ENCODE measurements at regions not wholly inside any gene's neighbourhood (a gene's known extent, or its start where the extent isn't known, plus 50 kb on each side); places are given as distances from the start of the nearest gene placed in this dataset.

DNA sequence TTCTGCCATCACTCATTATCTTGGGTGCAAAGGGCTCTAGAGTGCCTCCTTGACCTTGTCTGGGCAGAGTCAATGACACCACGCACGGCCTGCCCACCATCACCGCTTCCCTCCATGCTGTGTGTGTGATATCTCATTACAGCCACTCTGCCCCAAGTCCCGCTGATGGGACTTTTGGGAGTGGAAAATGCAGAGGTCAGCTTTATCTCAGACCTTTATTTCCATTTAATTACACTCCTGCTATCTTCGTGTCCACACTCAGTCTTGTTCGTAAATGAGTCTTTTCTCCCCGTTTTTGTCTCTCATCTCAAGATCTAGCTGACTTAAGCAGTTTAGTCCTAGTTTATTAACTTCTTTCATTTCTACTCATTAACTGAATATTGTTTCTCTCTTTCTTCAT lies 226.2 kb downstream of the ICE1 start:
- no peaks in the 10 kb centered on the region for H3K9me3 ChIP-seq (ENCODE audit: control insufficient read depth, low read length)
- H3K9ac ChIP-seq (ENCODE audit: extremely low read depth, low read length, poor library complexity, severe bottlenecking), result no peak overlapping the region
- Mint-ChIP-seq H3K27ac (no peak overlapping the region), H3K36me3 (ENCODE audit: low read depth) (no peaks in the 10 kb centered on the region), H3K27me3 (ENCODE audit: insufficient read depth) (no peaks in the 10 kb centered on the region), H3K9me3 (no peaks in the 10 kb centered on the region), H3K4me3 (no peak overlapping the region), H3K4me1 (peaks cover 5% of the 10 kb centered on the region)
- H3K4me1 ChIP-seq (ENCODE audit: control insufficient read depth, insufficient read depth, low read length), result peaks cover 2% of the 10 kb centered on the region
- WGBS, 2 experiments (ENCODE audit: insufficient coverage in 1 of 2, insufficient read length in 1 of 2), result 95 to 98% methylated on average over 7 of the region's 7 CpGs
- no peak overlapping the region for H3K27ac ChIP-seq (ENCODE audit: low read depth, low read length)
- no peak for DNase-seq
- no peak overlapping the region for H3K4me3 ChIP-seq (ENCODE audit: low read length)
- TF ChIP-seq, protein P1, sequence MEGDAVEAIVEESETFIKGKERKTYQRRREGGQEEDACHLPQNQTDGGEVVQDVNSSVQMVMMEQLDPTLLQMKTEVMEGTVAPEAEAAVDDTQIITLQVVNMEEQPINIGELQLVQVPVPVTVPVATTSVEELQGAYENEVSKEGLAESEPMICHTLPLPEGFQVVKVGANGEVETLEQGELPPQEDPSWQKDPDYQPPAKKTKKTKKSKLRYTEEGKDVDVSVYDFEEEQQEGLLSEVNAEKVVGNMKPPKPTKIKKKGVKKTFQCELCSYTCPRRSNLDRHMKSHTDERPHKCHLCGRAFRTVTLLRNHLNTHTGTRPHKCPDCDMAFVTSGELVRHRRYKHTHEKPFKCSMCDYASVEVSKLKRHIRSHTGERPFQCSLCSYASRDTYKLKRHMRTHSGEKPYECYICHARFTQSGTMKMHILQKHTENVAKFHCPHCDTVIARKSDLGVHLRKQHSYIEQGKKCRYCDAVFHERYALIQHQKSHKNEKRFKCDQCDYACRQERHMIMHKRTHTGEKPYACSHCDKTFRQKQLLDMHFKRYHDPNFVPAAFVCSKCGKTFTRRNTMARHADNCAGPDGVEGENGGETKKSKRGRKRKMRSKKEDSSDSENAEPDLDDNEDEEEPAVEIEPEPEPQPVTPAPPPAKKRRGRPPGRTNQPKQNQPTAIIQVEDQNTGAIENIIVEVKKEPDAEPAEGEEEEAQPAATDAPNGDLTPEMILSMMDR (conservative IDR thresholded peaks at IDR 0.05), result no peak
- no peaks in the 10 kb centered on the region for H3K36me3 ChIP-seq (ENCODE audit: control insufficient read depth, insufficient read depth, low read length)
- H3K27me3 ChIP-seq (ENCODE audit: control insufficient read depth, insufficient read depth, low read length, poor library complexity, severe bottlenecking), result no peaks in the 10 kb centered on the region

- no peaks in the 10 kb centered on the region for H3K36me3 Mint-ChIP-seq (ENCODE audit: low read depth)
- H3K4me1 ChIP-seq (ENCODE audit: control insufficient read depth, insufficient read depth, low read length), result peaks cover 2% of the 10 kb centered on the region
- no peak overlapping the region for H3K9ac ChIP-seq (ENCODE audit: extremely low read depth, low read length, poor library complexity, severe bottlenecking)
- no peak overlapping the region for H3K4me3 ChIP-seq (ENCODE audit: low read length)
- H3K27ac ChIP-seq (ENCODE audit: low read depth, low read length), result no peak overlapping the region
- no peaks in the 10 kb centered on the region for H3K27me3 ChIP-seq (ENCODE audit: control insufficient read depth, insufficient read depth, low read length, poor library complexity, severe bottlenecking)
- DNase-seq, result no peak
- no peaks in the 10 kb centered on the region for H3K9me3 ChIP-seq (ENCODE audit: control insufficient read depth, low read length)
- TF ChIP-seq, protein P1 (conservative IDR thresholded peaks at IDR 0.05), result no peak
- H3K4me3 Mint-ChIP-seq, result no peak overlapping the region
- H3K27ac Mint-ChIP-seq, result no peak overlapping the region
- no peaks in the 10 kb centered on the region for H3K27me3 Mint-ChIP-seq (ENCODE audit: insufficient read depth)
- H3K36me3 ChIP-seq (ENCODE audit: control insufficient read depth, insufficient read depth, low read length), result no peaks in the 10 kb centered on the region
- H3K9me3 Mint-ChIP-seq, result no peaks in the 10 kb centered on the region
- WGBS, 2 experiments (ENCODE audit: insufficient coverage in 1 of 2, insufficient read length in 1 of 2), result 93 to 95% methylated on average over 3 to 5 of the region's 5 CpGs
- H3K4me1 Mint-ChIP-seq, result peaks cover 9% of the 10 kb centered on the region
Measured at GRCh38 chr5:5645891-5646290, 223.4 kb downstream of the ICE1 start.

DNA sequence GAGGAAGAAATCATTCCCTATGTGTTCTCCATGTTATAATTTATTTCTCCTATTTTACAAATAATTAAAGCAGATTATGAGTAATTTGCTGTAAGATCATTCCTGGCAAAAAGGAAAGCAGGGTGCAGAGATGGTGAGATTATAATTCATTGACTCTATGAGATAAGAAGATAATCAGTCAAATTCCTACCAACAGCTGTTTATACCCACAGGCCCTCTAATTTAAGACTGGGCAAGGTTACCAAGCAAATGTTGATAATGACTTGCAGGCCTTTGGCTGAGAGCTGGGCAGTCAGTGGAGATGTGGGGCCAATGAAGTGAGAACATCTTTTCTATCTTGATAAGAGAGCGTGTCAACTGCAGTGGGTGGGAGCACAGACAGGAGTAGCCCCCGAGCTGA lies 222.7 kb downstream of the ICE1 start:
- H3K9me3 ChIP-seq (ENCODE audit: control insufficient read depth, low read length), result no peaks in the 10 kb centered on the region
- TF ChIP-seq, protein P1 (conservative IDR thresholded peaks at IDR 0.05), result no peak
- no peak for DNase-seq
- H3K36me3 Mint-ChIP-seq (ENCODE audit: low read depth), result no peaks in the 10 kb centered on the region
- H3K27me3 Mint-ChIP-seq (ENCODE audit: insufficient read depth), result no peaks in the 10 kb centered on the region
- H3K36me3 ChIP-seq (ENCODE audit: control insufficient read depth, insufficient read depth, low read length), result no peaks in the 10 kb centered on the region
- no peak overlapping the region for H3K4me3 Mint-ChIP-seq
- H3K27ac Mint-ChIP-seq, result no peak overlapping the region
- peaks cover 9% of the 10 kb centered on the region for H3K4me1 Mint-ChIP-seq
- H3K9ac ChIP-seq (ENCODE audit: extremely low read depth, low read length, poor library complexity, severe bottlenecking), result no peak overlapping the region
- no peak overlapping the region for H3K4me3 ChIP-seq (ENCODE audit: low read length)
- no peak overlapping the region for H3K27ac ChIP-seq (ENCODE audit: low read depth, low read length)
- no peaks in the 10 kb centered on the region for H3K27me3 ChIP-seq (ENCODE audit: control insufficient read depth, insufficient read depth, low read length, poor library complexity, severe bottlenecking)
- peaks cover 2% of the 10 kb centered on the region for H3K4me1 ChIP-seq (ENCODE audit: control insufficient read depth, insufficient read depth, low read length)
- WGBS, 2 experiments (ENCODE audit: insufficient coverage in 1 of 2, insufficient read length in 1 of 2), result 89 to 100% methylated on average over 2 of the region's 2 CpGs
- H3K9me3 Mint-ChIP-seq, result no peaks in the 10 kb centered on the region
